Neural cell (in vitro differentiated cells): ENCODE measurements at regions not wholly inside any gene's neighbourhood (a gene's known extent, or its start where the extent isn't known, plus 50 kb on each side); places are given as distances from the start of the nearest gene placed in this dataset.

Experiments
- CTCF ChIP-seq: fragments of 450-650 bp; IDR thresholded peaks from 2 replicates; pipeline ENCODE4 v1.5.1; 2014; ENCODE audit warnings: antibody characterized with exemption, mild to moderate bottlenecking, moderate library complexity; ENCODE audit not compliant: poor library complexity, severe bottlenecking
- POLR2AphosphoS5 ChIP-seq: IDR thresholded peaks from 2 replicates; pipeline ENCODE4 v1.6.1; 2012

- TF ChIP-seq CTCF (no peak), POLR2AphosphoS5 (no peak)
Measured at GRCh38 chr15:66982250-66982649, 83.2 kb upstream of the SMAD3 start.
